Fibroblast of lung (primary cell): ENCODE measurements at regions not wholly inside any gene's neighbourhood (a gene's known extent, or its start where the extent isn't known, plus 50 kb on each side); places are given as distances from the start of the nearest gene placed in this dataset.

Source experiments
- DNase-seq, 2 donors: peaks; one replicate each; pipeline versions ENCODE4 v3.0.0 to v3.0.0-alpha.2; 2010; ENCODE audit warnings: low read depth in 2 of 2
- H2AFZ ChIP-seq: 2 replicates; pipeline ENCODE4 v1.5.1; 2012; ENCODE audit warnings: low read length, control low read depth, inconsistent platforms
- H3K27ac ChIP-seq: 2 replicates; pipeline ENCODE4 v1.5.1; 2011; ENCODE audit warnings: low read length, control low read depth; ENCODE audit not compliant: insufficient read depth
- H3K27me3 ChIP-seq: 2 replicates; pipeline ENCODE4 v1.5.1; 2011; ENCODE audit warnings: mild to moderate bottlenecking, low read length; ENCODE audit not compliant: control insufficient read depth, insufficient read depth
- H3K36me3 ChIP-seq: 2 replicates; pipeline ENCODE4 v1.5.1; 2011; ENCODE audit warnings: low read length; ENCODE audit not compliant: control insufficient read depth, insufficient read depth
- H3K4me1 ChIP-seq: 2 replicates; pipeline ENCODE4 v1.5.1; 2011; ENCODE audit warnings: low read length; ENCODE audit not compliant: control insufficient read depth, insufficient read depth; ENCODE audit errors: extremely low read depth
- H3K4me2 ChIP-seq: 2 replicates; pipeline ENCODE4 v1.5.1; 2011; ENCODE audit warnings: low read length, control low read depth; ENCODE audit not compliant: insufficient read depth; ENCODE audit errors: extremely low read depth
- H3K4me3 ChIP-seq, 4 experiments: fragments of 200-600 bp in 1 of 4; sonication (generic) in 1 of 4; replicated peaks in 1 of 4; 2 replicates each; pipeline ENCODE4 v1.5.1; 2011 to 2016; ENCODE audit warnings: low read length in 4 of 4, low read depth in 3 of 4, mild to moderate bottlenecking in 3 of 4, control low read depth in 2 of 4, inconsistent platforms in 1 of 4, mixed read lengths in 1 of 4; ENCODE audit not compliant: insufficient read depth in 1 of 4; ENCODE audit errors: control extremely low read depth in 1 of 4
- H3K79me2 ChIP-seq: 2 replicates; pipeline ENCODE4 v1.5.1; 2012; ENCODE audit warnings: mild to moderate bottlenecking, low read length, inconsistent platforms; ENCODE audit not compliant: control insufficient read depth, insufficient read depth
- H3K9ac ChIP-seq: 2 replicates; pipeline ENCODE4 v1.5.1; 2011; ENCODE audit warnings: mild to moderate bottlenecking, low read length, control low read depth; ENCODE audit not compliant: insufficient read depth
- H3K9me3 ChIP-seq: 2 replicates; pipeline ENCODE4 v1.5.1; 2012; ENCODE audit warnings: low read depth, low read length; ENCODE audit not compliant: control insufficient read depth, insufficient read depth
- H4K20me1 ChIP-seq: 2 replicates; pipeline ENCODE4 v1.5.1; 2011; ENCODE audit warnings: low read length; ENCODE audit not compliant: control insufficient read depth, insufficient read depth; ENCODE audit errors: extremely low read depth
- EZH2 ChIP-seq: IDR thresholded peaks from 2 replicates; pipeline ENCODE4 v1.5.1; 2012; ENCODE audit warnings: low read length, control low read depth, mild to moderate bottlenecking; ENCODE audit errors: missing control alignments
- TF ChIP-seq, protein P1 (sequence below), 2 donors: IDR thresholded peaks in 1 of 2; conservative IDR thresholded peaks in 1 of 2; 1 replicate in 1 of 2; 2 replicates in 1 of 2; pipeline ENCODE4 v1.5.1; 2011 to 2012; ENCODE audit warnings: low read length in 2 of 2, control low read depth in 1 of 2, inconsistent platforms in 1 of 2, low read depth in 1 of 2, mild to moderate bottlenecking in 1 of 2

DNA sequence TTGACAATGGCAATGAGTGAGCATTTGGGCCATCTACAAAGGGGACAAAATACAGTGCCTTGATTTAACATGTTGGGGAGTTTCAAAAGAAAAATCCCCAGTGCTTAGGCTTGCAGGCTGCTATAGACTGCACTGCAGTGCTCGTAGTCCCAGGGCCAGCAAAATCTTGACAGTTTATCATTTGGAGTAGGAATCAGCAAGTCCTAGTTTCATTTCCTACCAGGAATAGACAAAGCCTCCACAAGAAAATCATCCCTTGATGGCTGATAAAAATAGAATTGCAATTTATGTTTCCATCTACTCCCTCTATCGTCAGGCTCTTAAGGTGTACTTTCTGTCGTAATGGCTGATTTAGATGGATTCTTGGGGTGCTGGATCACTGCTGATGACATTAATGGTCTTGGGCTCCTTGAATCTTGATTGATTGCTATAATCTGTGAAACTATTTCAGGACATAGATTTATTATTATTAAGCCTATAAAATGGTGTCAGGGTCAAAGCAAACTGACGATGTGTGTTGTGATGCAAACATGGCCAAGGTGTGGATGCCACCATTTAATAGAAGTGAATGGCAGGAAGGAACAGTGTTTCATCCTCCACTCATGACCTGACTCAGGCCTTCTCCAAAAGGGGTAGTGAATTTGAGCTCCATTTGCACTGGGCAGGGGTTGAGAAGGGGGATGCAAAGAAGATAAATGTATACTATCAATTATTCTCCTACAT, 171.7 kb downstream of the PIK3R1 start:
- H4K20me1 ChIP-seq, result no peaks in the 10 kb centered on the region
- no peak overlapping the region for H3K27ac ChIP-seq
- H3K27me3 ChIP-seq, result peaks cover 3% of the 10 kb centered on the region
- H3K79me2 ChIP-seq, result no peaks in the 10 kb centered on the region
- TF ChIP-seq, protein P1, sequence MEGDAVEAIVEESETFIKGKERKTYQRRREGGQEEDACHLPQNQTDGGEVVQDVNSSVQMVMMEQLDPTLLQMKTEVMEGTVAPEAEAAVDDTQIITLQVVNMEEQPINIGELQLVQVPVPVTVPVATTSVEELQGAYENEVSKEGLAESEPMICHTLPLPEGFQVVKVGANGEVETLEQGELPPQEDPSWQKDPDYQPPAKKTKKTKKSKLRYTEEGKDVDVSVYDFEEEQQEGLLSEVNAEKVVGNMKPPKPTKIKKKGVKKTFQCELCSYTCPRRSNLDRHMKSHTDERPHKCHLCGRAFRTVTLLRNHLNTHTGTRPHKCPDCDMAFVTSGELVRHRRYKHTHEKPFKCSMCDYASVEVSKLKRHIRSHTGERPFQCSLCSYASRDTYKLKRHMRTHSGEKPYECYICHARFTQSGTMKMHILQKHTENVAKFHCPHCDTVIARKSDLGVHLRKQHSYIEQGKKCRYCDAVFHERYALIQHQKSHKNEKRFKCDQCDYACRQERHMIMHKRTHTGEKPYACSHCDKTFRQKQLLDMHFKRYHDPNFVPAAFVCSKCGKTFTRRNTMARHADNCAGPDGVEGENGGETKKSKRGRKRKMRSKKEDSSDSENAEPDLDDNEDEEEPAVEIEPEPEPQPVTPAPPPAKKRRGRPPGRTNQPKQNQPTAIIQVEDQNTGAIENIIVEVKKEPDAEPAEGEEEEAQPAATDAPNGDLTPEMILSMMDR (conservative IDR thresholded peaks at IDR 0.05 in 1 of 2, IDR thresholded peaks at IDR 0.05 in 1 of 2; ENCODE audit: low read depth in 1 of 2, low read length in 2 of 2), result no peak
- no peak for TF ChIP-seq EZH2
- H2AFZ ChIP-seq, result no peak overlapping the region
- no peak overlapping the region for H3K9ac ChIP-seq
- no peak for DNase-seq
- H3K9me3 ChIP-seq, result no peaks in the 10 kb centered on the region
- no peaks in the 10 kb centered on the region for H3K4me1 ChIP-seq
- no peak overlapping the region for H3K4me3 ChIP-seq
- no peaks in the 10 kb centered on the region for H3K36me3 ChIP-seq
- no peak overlapping the region for H3K4me2 ChIP-seq

- no peak overlapping the region for H3K4me2 ChIP-seq
- no peaks in the 10 kb centered on the region for H3K79me2 ChIP-seq
- no peak overlapping the region for H3K9ac ChIP-seq
- no peaks in the 10 kb centered on the region for H3K4me1 ChIP-seq
- H2AFZ ChIP-seq, result no peak overlapping the region
- DNase-seq, result no peak
- no peak overlapping the region for H3K27ac ChIP-seq
- no peaks in the 10 kb centered on the region for H4K20me1 ChIP-seq
- H3K4me3 ChIP-seq, result no peak overlapping the region
- H3K9me3 ChIP-seq, result no peaks in the 10 kb centered on the region
- H3K36me3 ChIP-seq, result no peaks in the 10 kb centered on the region
- TF ChIP-seq, protein P1 (conservative IDR thresholded peaks at IDR 0.05 in 1 of 2, IDR thresholded peaks at IDR 0.05 in 1 of 2; ENCODE audit: low read depth in 1 of 2, low read length in 2 of 2), result no peak
- no peak for TF ChIP-seq EZH2
- H3K27me3 ChIP-seq, result peaks cover 3% of the 10 kb centered on the region
Measured at GRCh38 chr5:68389618-68390017, 174.1 kb downstream of the PIK3R1 start.

GRCh38 chr5:68392617-68393016, 177.1 kb downstream of the PIK3R1 start:
- no peak overlapping the region for H3K27ac ChIP-seq
- TF ChIP-seq, protein P1 (conservative IDR thresholded peaks at IDR 0.05 in 1 of 2, IDR thresholded peaks at IDR 0.05 in 1 of 2; ENCODE audit: low read depth in 1 of 2, low read length in 2 of 2), result no peak
- no peak for TF ChIP-seq EZH2
- H3K27me3 ChIP-seq, result peaks cover 3% of the 10 kb centered on the region
- no peak for DNase-seq
- H3K79me2 ChIP-seq, result no peaks in the 10 kb centered on the region
- no peaks in the 10 kb centered on the region for H3K36me3 ChIP-seq
- no peak overlapping the region for H3K4me2 ChIP-seq
- H3K4me3 ChIP-seq, result no peak overlapping the region
- H3K9ac ChIP-seq, result no peak overlapping the region
- no peaks in the 10 kb centered on the region for H3K4me1 ChIP-seq
- no peaks in the 10 kb centered on the region for H3K9me3 ChIP-seq
- H4K20me1 ChIP-seq, result no peaks in the 10 kb centered on the region
- H2AFZ ChIP-seq, result no peak overlapping the region
